Bronchial epithelial cell (primary cell): ENCODE measurements at regions not wholly inside any gene's neighbourhood (a gene's known extent, or its start where the extent isn't known, plus 50 kb on each side); places are given as distances from the start of the nearest gene placed in this dataset.

Source experiments
- DNase-seq: peaks from one replicate; pipeline ENCODE4 v3.0.0-alpha.2; 2010; ENCODE audit warnings: low read depth
- FAIRE-seq: peaks from 2 replicates; lab custom pipeline; 2011; peaks lifted over from hg19 to GRCh38; lab: Jason Lieb, UNC
- H3K27me3 ChIP-seq: 2 replicates; pipeline ENCODE4 v1.5.1; 2011; ENCODE audit warnings: low read length; ENCODE audit not compliant: control insufficient read depth, insufficient read depth
- H3K36me3 ChIP-seq: 2 replicates; pipeline ENCODE4 v1.5.1; 2011; ENCODE audit warnings: low read length; ENCODE audit not compliant: control insufficient read depth, insufficient read depth
- H3K4me3 ChIP-seq: 2 replicates; pipeline ENCODE4 v1.5.1; 2011; ENCODE audit warnings: mild to moderate bottlenecking, low read depth, low read length, control low read depth
- CTCF ChIP-seq: IDR thresholded peaks from 2 replicates; pipeline ENCODE4 v1.5.1; 2011; ENCODE audit warnings: mild to moderate bottlenecking, moderate library complexity, low read length, control low read depth, inconsistent platforms; ENCODE audit not compliant: insufficient read depth, severe bottlenecking

- H3K4me3 ChIP-seq = no peak overlapping the region
- no peaks in the 10 kb centered on the region for H3K36me3 ChIP-seq
- no peak for DNase-seq
- FAIRE-seq = no peak
- TF ChIP-seq CTCF = no peak
- no peaks in the 10 kb centered on the region for H3K27me3 ChIP-seq
These were observed 82.6 kb upstream of the ELMO1 start for GRCh38 chr7:37531225-37531624.

- Histone ChIP-seq H3K36me3 (no peaks in the 10 kb centered on the region), H3K4me3 (no peak overlapping the region), H3K27me3 (no peaks in the 10 kb centered on the region)
- TF ChIP-seq CTCF = no peak
- no peak for DNase-seq
- FAIRE-seq = no peak
These were observed 84.0 kb upstream of the ELMO1 start for GRCh38 chr7:37532636-37533035.

GRCh38 chr7:37534893-37535610, 86.4 kb upstream of the ELMO1 start:
- no peak for TF ChIP-seq CTCF
- DNase-seq = no peak
- no peaks in the 10 kb centered on the region for H3K27me3 ChIP-seq
- H3K36me3 ChIP-seq = no peaks in the 10 kb centered on the region
- FAIRE-seq = no peak
- no peak overlapping the region for H3K4me3 ChIP-seq

GRCh38 chr7:37535841-37536240, 87.2 kb upstream of the ELMO1 start:
- TF ChIP-seq CTCF = no peak
- no peak for FAIRE-seq

GRCh38 chr7:37536706-37537105, 88.0 kb upstream of the ELMO1 start:
- no peak for TF ChIP-seq CTCF
- DNase-seq = no peak
- H3K27me3 ChIP-seq = no peaks in the 10 kb centered on the region
- FAIRE-seq = no peak
- no peaks in the 10 kb centered on the region for H3K36me3 ChIP-seq
- H3K4me3 ChIP-seq = no peak overlapping the region

More at GRCh38 chr7:37535841-37536240, 87.2 kb upstream of the ELMO1 start:
- H3K4me3 ChIP-seq = no peak overlapping the region
- no peaks in the 10 kb centered on the region for H3K27me3 ChIP-seq
- no peaks in the 10 kb centered on the region for H3K36me3 ChIP-seq
- DNase-seq = no peak

GRCh38 chr7:37537439-37537838, 88.8 kb upstream of the ELMO1 start:
- Histone ChIP-seq H3K4me3 (no peak overlapping the region), H3K27me3 (no peaks in the 10 kb centered on the region), H3K36me3 (no peaks in the 10 kb centered on the region)
- no peak for TF ChIP-seq CTCF
- DNase-seq (no peak), FAIRE-seq (no peak)
